ENCODE measurements at regions not wholly inside any gene's neighbourhood (a gene's known extent, or its start where the extent isn't known, plus 50 kb on each side); places are given as distances from the start of the nearest gene placed in this dataset.
"Not testable (repeated sequence)": the region's sequence is repeated elsewhere in the genome, so short reads cannot be mapped to it uniquely, and the experiment has no call there.

DNA sequence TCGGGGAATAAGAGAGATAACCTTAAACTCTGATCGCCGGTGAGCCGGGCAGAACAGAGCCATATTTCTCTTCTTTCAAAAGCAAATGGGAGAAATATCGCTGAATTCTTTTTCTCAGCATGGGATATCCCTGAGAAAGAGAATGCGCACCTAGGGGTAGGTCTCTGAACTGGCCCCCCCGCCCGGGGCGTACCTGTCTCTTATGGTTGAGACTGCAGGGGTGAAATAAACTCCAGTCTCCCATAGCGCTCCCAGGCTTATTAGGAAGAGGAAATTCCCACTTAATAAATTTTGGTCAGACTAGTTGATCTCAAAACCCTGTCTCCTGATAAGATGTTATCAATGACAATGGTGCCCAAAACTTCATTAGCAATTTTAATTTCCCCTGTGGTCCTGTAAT is 58.8 kb upstream of the ADAMTS5 start:
- TF ChIP-seq EZH2 (IDR thresholded peaks at IDR 0.05; ENCODE audit: insufficient read depth, poor library complexity, severe bottlenecking); EZH2phosphoT487 (IDR thresholded peaks at IDR 0.05; ENCODE audit: insufficient read depth, low read depth): not testable (repeated sequence)

Measured in GM23248 (cell line).